ENCODE measurements at regions not wholly inside any gene's neighbourhood (a gene's known extent, or its start where the extent isn't known, plus 50 kb on each side); places are given as distances from the start of the nearest gene placed in this dataset.

DNA sequence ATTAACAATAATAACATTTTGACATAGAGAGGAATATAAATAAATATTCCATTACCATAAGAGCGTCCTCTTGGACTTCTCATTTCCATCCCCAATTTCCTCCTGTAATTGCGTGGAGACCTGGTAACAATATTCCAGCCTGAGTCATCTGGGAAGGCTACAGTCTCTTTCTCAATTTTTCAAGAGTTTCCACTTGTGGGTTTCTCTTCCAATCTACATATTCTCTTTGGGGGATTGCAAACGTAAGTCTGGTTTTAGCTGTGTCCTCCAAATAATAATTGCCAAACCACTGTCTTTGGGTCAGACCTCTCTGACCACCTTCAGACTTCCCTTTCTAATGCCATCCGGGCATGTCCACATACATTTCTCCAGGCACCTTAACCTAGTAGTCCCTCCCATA is 124.5 kb upstream of the USP24 start:
- no peaks in the 10 kb centered on the region for H3K27me3 ChIP-seq
- TF ChIP-seq, protein P1, sequence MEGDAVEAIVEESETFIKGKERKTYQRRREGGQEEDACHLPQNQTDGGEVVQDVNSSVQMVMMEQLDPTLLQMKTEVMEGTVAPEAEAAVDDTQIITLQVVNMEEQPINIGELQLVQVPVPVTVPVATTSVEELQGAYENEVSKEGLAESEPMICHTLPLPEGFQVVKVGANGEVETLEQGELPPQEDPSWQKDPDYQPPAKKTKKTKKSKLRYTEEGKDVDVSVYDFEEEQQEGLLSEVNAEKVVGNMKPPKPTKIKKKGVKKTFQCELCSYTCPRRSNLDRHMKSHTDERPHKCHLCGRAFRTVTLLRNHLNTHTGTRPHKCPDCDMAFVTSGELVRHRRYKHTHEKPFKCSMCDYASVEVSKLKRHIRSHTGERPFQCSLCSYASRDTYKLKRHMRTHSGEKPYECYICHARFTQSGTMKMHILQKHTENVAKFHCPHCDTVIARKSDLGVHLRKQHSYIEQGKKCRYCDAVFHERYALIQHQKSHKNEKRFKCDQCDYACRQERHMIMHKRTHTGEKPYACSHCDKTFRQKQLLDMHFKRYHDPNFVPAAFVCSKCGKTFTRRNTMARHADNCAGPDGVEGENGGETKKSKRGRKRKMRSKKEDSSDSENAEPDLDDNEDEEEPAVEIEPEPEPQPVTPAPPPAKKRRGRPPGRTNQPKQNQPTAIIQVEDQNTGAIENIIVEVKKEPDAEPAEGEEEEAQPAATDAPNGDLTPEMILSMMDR (IDR thresholded peaks at IDR 0.05) = no peak

DNA sequence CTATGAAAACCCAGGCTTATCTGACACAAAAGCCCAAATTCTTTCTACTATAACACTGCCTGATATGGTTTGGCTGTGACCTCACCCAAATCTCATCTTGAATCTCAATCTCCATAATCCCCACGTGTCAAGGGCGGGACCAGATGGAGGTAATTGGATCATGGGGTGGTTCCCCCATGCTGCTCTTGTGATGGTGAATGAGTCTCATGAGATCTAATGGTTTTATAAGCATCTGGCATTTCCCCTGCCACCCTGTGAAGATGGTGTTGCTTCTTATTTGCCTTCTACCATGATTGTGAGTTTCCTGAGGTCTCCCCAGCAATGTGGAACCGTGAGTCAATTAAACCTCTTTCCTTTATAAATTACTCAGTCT is 123.3 kb upstream of the USP24 start:
- TF ChIP-seq, protein P1 (IDR thresholded peaks at IDR 0.05) = no peak
- no peak overlapping the region for H3K4me3 ChIP-seq
- no peaks in the 10 kb centered on the region for H3K4me1 ChIP-seq
- no peaks in the 10 kb centered on the region for H3K36me3 ChIP-seq
- no peak for DNase-seq (ENCODE audit: low spot score)
- peaks cover 0 to 7% of the 10 kb centered on the region in 2 donors for H3K9me3 ChIP-seq
- H3K27me3 ChIP-seq = no peaks in the 10 kb centered on the region
- no peak overlapping the region for H3K27ac ChIP-seq

More for the DNA sequence above, 124.5 kb upstream of the USP24 start:
- H3K27ac ChIP-seq = no peak overlapping the region
- no peaks in the 10 kb centered on the region for H3K4me1 ChIP-seq
- no peak for DNase-seq (ENCODE audit: low spot score)
- peaks cover 0 to 7% of the 10 kb centered on the region in 2 donors for H3K9me3 ChIP-seq
- no peak overlapping the region for H3K4me3 ChIP-seq
- H3K36me3 ChIP-seq = no peaks in the 10 kb centered on the region

DNA sequence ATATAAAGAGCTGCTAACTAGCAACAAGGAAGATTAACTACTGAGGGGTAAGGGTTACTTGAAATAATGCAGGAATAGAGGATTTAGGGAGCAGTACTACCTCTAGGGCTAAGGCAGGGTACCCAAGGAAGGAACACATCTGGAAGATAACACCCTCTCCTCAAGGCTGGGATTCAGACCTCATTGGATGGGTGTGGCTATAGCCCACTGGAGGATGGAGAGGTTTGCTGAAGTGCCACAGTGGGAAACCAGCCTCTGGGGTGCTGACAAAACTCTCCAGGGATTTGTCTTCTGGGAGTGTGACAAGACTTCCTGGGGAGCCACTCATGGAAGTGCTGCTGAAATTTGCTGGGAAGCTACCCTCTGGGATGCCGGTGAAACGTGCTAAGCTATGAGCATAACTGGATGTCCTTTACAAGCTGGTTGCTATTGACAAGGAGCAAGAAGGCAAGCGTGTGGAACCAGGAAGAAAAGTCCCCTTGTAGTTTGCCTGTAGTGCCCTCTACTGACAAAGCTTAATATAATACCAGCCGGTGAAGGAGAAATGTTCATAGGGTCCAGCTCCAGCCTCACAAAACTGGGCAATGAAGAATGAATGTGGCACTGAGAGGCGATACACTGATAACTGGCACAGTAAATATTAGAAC is 122.8 kb upstream of the USP24 start:
- DNase-seq (ENCODE audit: low spot score) = no peak
- Histone ChIP-seq H3K9me3 (peaks cover 0 to 7% of the 10 kb centered on the region in 2 donors), H3K27ac (no peak overlapping the region), H3K36me3 (no peaks in the 10 kb centered on the region), H3K27me3 (no peaks in the 10 kb centered on the region), H3K4me1 (no peaks in the 10 kb centered on the region), H3K4me3 (no peak overlapping the region)
- TF ChIP-seq, protein P1 (IDR thresholded peaks at IDR 0.05) = peak in 1 of 2 donors; percentile 51

DNA sequence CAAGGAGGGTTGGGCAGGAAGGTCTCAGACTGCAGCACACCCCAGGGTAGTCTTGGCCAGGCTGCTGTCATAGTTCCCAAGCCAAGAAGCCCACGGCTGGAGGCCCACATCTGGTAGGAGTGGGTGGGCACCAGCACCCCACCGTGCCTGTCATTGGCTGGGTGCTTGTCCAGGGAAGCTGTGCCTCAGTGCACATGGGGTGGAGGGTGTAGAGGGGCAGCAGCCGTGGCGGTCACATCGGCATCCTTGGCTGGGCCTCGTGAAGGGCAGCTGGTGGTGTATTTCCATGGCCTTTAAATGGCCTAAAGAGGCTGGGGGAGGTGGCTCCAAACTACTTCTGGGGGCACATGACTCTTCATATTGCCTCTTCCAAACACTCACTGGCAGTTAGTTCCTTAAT is 119.6 kb upstream of the USP24 start:
- H3K4me1 ChIP-seq = no peaks in the 10 kb centered on the region
- H3K36me3 ChIP-seq = no peaks in the 10 kb centered on the region
- H3K27me3 ChIP-seq = no peaks in the 10 kb centered on the region
- H3K4me3 ChIP-seq = no peak overlapping the region
- TF ChIP-seq, protein P1 (IDR thresholded peaks at IDR 0.05) = no peak
- DNase-seq (ENCODE audit: low spot score) = no peak
- peaks cover 0 to under 1% of the 10 kb centered on the region in 2 donors for H3K9me3 ChIP-seq
- H3K27ac ChIP-seq = no peak overlapping the region

DNA sequence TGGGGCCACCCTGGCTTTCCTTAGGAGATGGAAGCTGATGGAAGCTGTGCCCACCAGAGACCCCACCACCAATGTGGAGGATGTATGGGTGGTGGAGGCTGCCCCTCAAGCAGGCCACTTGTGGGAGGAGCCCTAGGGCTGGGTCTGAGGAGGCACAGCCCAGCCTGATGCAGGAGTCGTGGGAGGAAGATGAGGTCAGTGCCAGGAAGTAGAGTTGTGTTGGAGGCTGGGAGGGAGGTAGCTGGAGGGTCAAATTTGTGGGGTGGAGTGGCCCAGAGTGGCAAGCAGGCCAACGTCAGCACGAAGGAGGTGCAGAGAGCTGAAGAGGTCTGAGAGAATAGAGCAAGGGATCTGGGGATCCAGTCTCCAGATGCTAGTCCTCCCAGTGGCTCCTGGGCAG is 119.0 kb upstream of the USP24 start:
- Histone ChIP-seq H3K4me3 (no peak overlapping the region), H3K27me3 (no peaks in the 10 kb centered on the region), H3K27ac (no peak overlapping the region), H3K9me3 (no peaks in the 10 kb centered on the region), H3K36me3 (no peaks in the 10 kb centered on the region), H3K4me1 (no peaks in the 10 kb centered on the region)
- TF ChIP-seq, protein P1 (IDR thresholded peaks at IDR 0.05) = no peak
- DNase-seq (ENCODE audit: low spot score) = no peak

DNA sequence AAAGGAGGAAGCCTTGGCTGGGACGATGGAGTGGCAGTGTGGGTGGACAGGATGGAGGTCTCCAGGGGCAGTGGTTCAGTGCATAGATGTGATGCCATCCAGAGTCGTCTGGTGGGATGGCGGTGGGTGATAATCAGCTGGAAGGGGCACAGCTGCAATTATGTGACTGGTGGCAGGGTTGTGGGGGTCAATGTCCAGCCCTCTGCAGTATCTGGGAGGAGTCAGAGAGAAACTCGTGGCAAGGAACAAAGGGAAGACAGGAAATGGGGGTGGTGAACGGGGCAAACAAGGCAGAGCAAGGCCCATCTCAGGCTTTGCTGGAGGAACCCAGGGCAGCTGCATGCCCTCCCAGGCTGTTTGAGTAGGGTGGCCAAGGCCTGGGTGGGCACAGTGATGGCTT is 118.3 kb upstream of the USP24 start:
- Histone ChIP-seq H3K9me3 (no peaks in the 10 kb centered on the region), H3K27ac (no peak overlapping the region), H3K4me3 (no peak overlapping the region), H3K36me3 (no peaks in the 10 kb centered on the region), H3K27me3 (no peaks in the 10 kb centered on the region), H3K4me1 (no peaks in the 10 kb centered on the region)
- DNase-seq (ENCODE audit: low spot score) = no peak
- TF ChIP-seq, protein P1 (IDR thresholded peaks at IDR 0.05) = no peak
